NCI-H1694 (cell line): ENCODE measurements at regions not wholly inside any gene's neighbourhood (a gene's known extent, or its start where the extent isn't known, plus 50 kb on each side); places are given as distances from the start of the nearest gene placed in this dataset.

Source experiments
- DNase-seq: peaks from one replicate; lab custom pipeline; 2025; lab: John Stamatoyannopoulos, UW

GRCh38 chr10:4018054-4018511 lies 233.1 kb upstream of the KLF6 start:
- DNase-seq = no peak

GRCh38 chr10:4017336-4017735 lies 232.3 kb upstream of the KLF6 start:
- DNase-seq = no peak

GRCh38 chr10:4016214-4016740 lies 231.3 kb upstream of the KLF6 start:
- DNase-seq = no peak

GRCh38 chr10:4013651-4014121 lies 228.7 kb upstream of the KLF6 start:
- no peak for DNase-seq

- DNase-seq = no peak
Observed at GRCh38 chr10:4012848-4013247, 227.8 kb upstream of the KLF6 start.

- no peak for DNase-seq
Observed at GRCh38 chr10:4011136-4011812, 226.3 kb upstream of the KLF6 start.

- no peak for DNase-seq
Observed at GRCh38 chr10:4008676-4009382, 223.8 kb upstream of the KLF6 start.

GRCh38 chr10:4007771-4008170 lies 222.8 kb upstream of the KLF6 start:
- no peak for DNase-seq

GRCh38 chr10:4006858-4007257 lies 221.8 kb upstream of the KLF6 start:
- DNase-seq = no peak

GRCh38 chr10:4006051-4006450 lies 221.0 kb upstream of the KLF6 start:
- no peak for DNase-seq

- DNase-seq = no peak
Observed at GRCh38 chr10:4004990-4005389, 220.0 kb upstream of the KLF6 start.

- DNase-seq = no peak
Observed at GRCh38 chr10:4004144-4004543, 219.1 kb upstream of the KLF6 start.

GRCh38 chr10:4003348-4003973 lies 218.5 kb upstream of the KLF6 start:
- DNase-seq = no peak

GRCh38 chr10:4001811-4002210 lies 216.8 kb upstream of the KLF6 start:
- no peak for DNase-seq

GRCh38 chr10:3999642-4000041 lies 214.6 kb upstream of the KLF6 start:
- DNase-seq = no peak

GRCh38 chr10:3996697-3997096 lies 211.7 kb upstream of the KLF6 start:
- no peak for DNase-seq

- no peak for DNase-seq
Observed at GRCh38 chr10:3995302-3996210, 210.5 kb upstream of the KLF6 start.

- no peak for DNase-seq
Observed at GRCh38 chr10:3992382-3993178, 207.6 kb upstream of the KLF6 start.

- DNase-seq = no peak
Observed at GRCh38 chr10:3990307-3990706, 205.3 kb upstream of the KLF6 start.

GRCh38 chr10:3987143-3987974 lies 202.3 kb upstream of the KLF6 start:
- no peak for DNase-seq
